Neuronal stem cell (in vitro differentiated cells): ENCODE measurements at regions not wholly inside any gene's neighbourhood (a gene's known extent, or its start where the extent isn't known, plus 50 kb on each side); places are given as distances from the start of the nearest gene placed in this dataset.

Source experiments
- DNase-seq: peaks from one replicate; pipeline ENCODE4 v3.0.0-alpha.2; 2013; ENCODE audit warnings: low spot score
- H2AFZ ChIP-seq: one replicate; pipeline ENCODE4 v1.6.1; 2013; ENCODE audit warnings: mild to moderate bottlenecking, low read length, inconsistent platforms
- H2AK5ac ChIP-seq: 2 replicates; pipeline ENCODE4 v1.6.1; 2013; ENCODE audit warnings: low read depth, mild to moderate bottlenecking, inconsistent platforms, low read length, moderate library complexity, mixed read lengths
- H2BK120ac ChIP-seq: 2 replicates; pipeline ENCODE4 v1.6.1; 2013; ENCODE audit warnings: low read depth, mild to moderate bottlenecking, inconsistent platforms, low read length, moderate library complexity, mixed read lengths
- H2BK12ac ChIP-seq: one replicate; pipeline ENCODE4 v1.6.1; 2013; ENCODE audit warnings: low read length, inconsistent platforms
- H2BK15ac ChIP-seq: 2 replicates; pipeline ENCODE4 v1.6.1; 2013; ENCODE audit warnings: mild to moderate bottlenecking, low read length, inconsistent platforms, mixed read lengths
- H2BK5ac ChIP-seq: one replicate; pipeline ENCODE4 v1.6.1; 2013; ENCODE audit warnings: inconsistent platforms, mild to moderate bottlenecking, low read length, moderate library complexity
- H3K14ac ChIP-seq: one replicate; pipeline ENCODE4 v1.6.1; 2013; ENCODE audit warnings: low read length, inconsistent platforms
- H3K18ac ChIP-seq: 2 replicates; pipeline ENCODE4 v1.6.1; 2013; ENCODE audit warnings: low read length, inconsistent platforms
- H3K23ac ChIP-seq: 2 replicates; pipeline ENCODE4 v1.6.1; 2013; ENCODE audit warnings: low read depth, mild to moderate bottlenecking, mixed read lengths, low read length, inconsistent platforms; ENCODE audit not compliant: poor library complexity
- H3K27ac ChIP-seq: replicated peaks from 3 replicates; pipeline ENCODE4 v1.5.1; 2013; ENCODE audit warnings: low read length, inconsistent platforms
- H3K27me3 ChIP-seq, 3 experiments: 2 replicates each; pipeline ENCODE4 v1.6.1; 2013; ENCODE audit warnings: low read length in 3 of 3, mild to moderate bottlenecking in 2 of 3, inconsistent platforms in 1 of 3, low read depth in 1 of 3, mixed read lengths in 1 of 3, moderate library complexity in 1 of 3; ENCODE audit not compliant: control insufficient read depth in 3 of 3, insufficient read depth in 3 of 3
- H3K36me3 ChIP-seq, 2 donors: replicated peaks in 1 of 2; 2 replicates each; pipeline ENCODE4 v1.6.1; 2013; ENCODE audit warnings: low read length in 2 of 2; ENCODE audit not compliant: control insufficient read depth in 2 of 2, insufficient read depth in 2 of 2
- H3K4ac ChIP-seq: 2 replicates; pipeline ENCODE4 v1.6.1; 2013; ENCODE audit warnings: inconsistent platforms, mild to moderate bottlenecking, low read length, moderate library complexity
- H3K4me1 ChIP-seq, 2 donors: 1 replicate in 1 of 2; 2 replicates in 1 of 2; pipeline ENCODE4 v1.6.1; 2013; ENCODE audit warnings: low read length in 2 of 2, low read depth in 1 of 2; ENCODE audit not compliant: control insufficient read depth in 2 of 2, insufficient read depth in 1 of 2
- H3K4me2 ChIP-seq: one replicate; pipeline ENCODE4 v1.6.1; 2013; ENCODE audit warnings: mild to moderate bottlenecking, low read length, inconsistent platforms; ENCODE audit not compliant: insufficient read depth, poor library complexity, severe bottlenecking
- H3K4me3 ChIP-seq, 2 donors: 2 replicates each; pipeline ENCODE4 v1.5.1; 2013; ENCODE audit warnings: low read length in 2 of 2, mild to moderate bottlenecking in 2 of 2, inconsistent platforms in 1 of 2, moderate library complexity in 1 of 2
- H3K79me1 ChIP-seq: one replicate; pipeline ENCODE4 v1.6.1; 2013; ENCODE audit warnings: low read depth, mild to moderate bottlenecking, inconsistent platforms, low read length, moderate library complexity
- H3K9ac ChIP-seq: one replicate; pipeline ENCODE4 v1.6.1; 2013; ENCODE audit warnings: mild to moderate bottlenecking, low read depth, low read length, inconsistent platforms; ENCODE audit not compliant: poor library complexity
- H3K9me3 ChIP-seq, 2 donors: replicated peaks in 1 of 2; 2 replicates each; pipeline versions ENCODE3 to v1.6.1; 2013; ENCODE audit warnings: low read length in 2 of 2, mild to moderate bottlenecking in 2 of 2, inconsistent platforms in 1 of 2, low read depth in 1 of 2, mixed read lengths in 1 of 2, moderate library complexity in 1 of 2; ENCODE audit not compliant: control insufficient read depth in 2 of 2, insufficient read depth in 1 of 2
- H4K8ac ChIP-seq: one replicate; pipeline ENCODE4 v1.6.1; 2013; ENCODE audit warnings: low read depth, mild to moderate bottlenecking, inconsistent platforms, low read length, moderate library complexity
- H4K91ac ChIP-seq: one replicate; pipeline ENCODE4 v1.6.1; 2013; ENCODE audit warnings: low read length, low read depth, mild to moderate bottlenecking, inconsistent platforms; ENCODE audit not compliant: poor library complexity
- WGBS, 2 donors: extraction: QIAGEN DNeasy Blood & Tissue Kit; methylation state at CpG; one replicate each; pipeline ENCODE4 v1.1.7; 2013; ENCODE audit warnings: missing lambda C conversion rate in 2 of 2, mixed read lengths in 1 of 2; ENCODE audit not compliant: insufficient read length in 2 of 2, insufficient replicate concordance in 1 of 2; ENCODE audit errors: extremely low coverage in 2 of 2; 5-methylcytosine and 5-hydroxymethylcytosine counted together

- Histone ChIP-seq H3K4me3 (no peak overlapping the region), H4K91ac (no peak overlapping the region), H3K36me3 (no peaks in the 10 kb centered on the region), H3K4me1 (no peaks in the 10 kb centered on the region), H2AK5ac (no peak overlapping the region), H2BK15ac (no peak overlapping the region), H3K23ac (no peak overlapping the region), H3K14ac (no peak overlapping the region), H2BK120ac (no peak overlapping the region), H2BK12ac (no peak overlapping the region), H3K79me1 (no peaks in the 10 kb centered on the region), H3K18ac (no peak overlapping the region), H3K4me2 (no peak overlapping the region), H3K9me3 (no peaks in the 10 kb centered on the region), H3K9ac (no peak overlapping the region), H4K8ac (no peak overlapping the region), H3K27ac (no peak overlapping the region), H3K27me3 (no peaks in the 10 kb centered on the region), H2BK5ac (no peak overlapping the region), H2AFZ (no peak overlapping the region), H3K4ac (no peak overlapping the region)
- no peak for DNase-seq
These were observed 880.4 kb downstream of the PCDH18 start for GRCh38 chr4:136651932-136652331.

- Histone ChIP-seq H4K8ac (no peak overlapping the region), H3K9ac (no peak overlapping the region), H3K4me3 (no peak overlapping the region), H3K23ac (no peak overlapping the region), H3K4me2 (no peak overlapping the region), H3K14ac (no peak overlapping the region), H3K27me3 (no peaks in the 10 kb centered on the region), H3K4me1 (no peaks in the 10 kb centered on the region), H3K27ac (no peak overlapping the region), H4K91ac (no peak overlapping the region), H2BK120ac (no peak overlapping the region), H2AK5ac (no peak overlapping the region), H2AFZ (no peak overlapping the region), H2BK15ac (no peak overlapping the region), H3K79me1 (no peaks in the 10 kb centered on the region), H3K4ac (no peak overlapping the region), H2BK5ac (no peak overlapping the region), H3K36me3 (no peaks in the 10 kb centered on the region), H3K9me3 (no peaks in the 10 kb centered on the region), H3K18ac (no peak overlapping the region), H2BK12ac (no peak overlapping the region)
- WGBS, 2 donors: no CpG with 5 or more reads among the region's 1 CpG
- DNase-seq: no peak
These were observed 881.0 kb downstream of the PCDH18 start for GRCh38 chr4:136651278-136651667.

- H2AK5ac ChIP-seq: no peak overlapping the region
- H3K9me3 ChIP-seq: no peaks in the 10 kb centered on the region
- H3K27ac ChIP-seq: no peak overlapping the region
- H3K18ac ChIP-seq: no peak overlapping the region
- H3K4me1 ChIP-seq: no peaks in the 10 kb centered on the region
- H3K36me3 ChIP-seq: no peaks in the 10 kb centered on the region
- H3K14ac ChIP-seq: no peak overlapping the region
- H3K4me2 ChIP-seq: no peak overlapping the region
- H4K8ac ChIP-seq: no peak overlapping the region
- H2BK15ac ChIP-seq: no peak overlapping the region
- no peak overlapping the region for H3K4ac ChIP-seq
- no peak overlapping the region for H2BK120ac ChIP-seq
- no peak overlapping the region for H3K23ac ChIP-seq
- H3K4me3 ChIP-seq: no peak overlapping the region
- no peak overlapping the region for H2BK12ac ChIP-seq
- H2BK5ac ChIP-seq: no peak overlapping the region
- DNase-seq: no peak
- no peak overlapping the region for H4K91ac ChIP-seq
- no peaks in the 10 kb centered on the region for H3K79me1 ChIP-seq
- no peak overlapping the region for H2AFZ ChIP-seq
- no CpG with 5 or more reads among the region's 5 CpGs for WGBS, 2 donors
- H3K27me3 ChIP-seq: no peaks in the 10 kb centered on the region
- no peak overlapping the region for H3K9ac ChIP-seq
These were observed 881.6 kb downstream of the PCDH18 start for GRCh38 chr4:136650541-136651277.

GRCh38 chr4:136644279-136644678 is 888.0 kb downstream of the PCDH18 start:
- Histone ChIP-seq H3K27ac (no peak overlapping the region), H3K27me3 (no peaks in the 10 kb centered on the region), H3K14ac (no peak overlapping the region)

More at GRCh38 chr4:136644279-136644678, 888.0 kb downstream of the PCDH18 start:
- no peak overlapping the region for H3K23ac ChIP-seq
- no peak overlapping the region for H3K9ac ChIP-seq
- peaks cover 0 to 2% of the 10 kb centered on the region in 2 donors for H3K4me1 ChIP-seq
- H3K4me2 ChIP-seq: no peak overlapping the region
- no peaks in the 10 kb centered on the region for H3K9me3 ChIP-seq
- no peak overlapping the region for H2AFZ ChIP-seq
- no peak overlapping the region for H2BK120ac ChIP-seq
- H2AK5ac ChIP-seq: no peak overlapping the region
- no peak overlapping the region for H3K18ac ChIP-seq
- no peak overlapping the region for H3K4me3 ChIP-seq
- no peak overlapping the region for H2BK5ac ChIP-seq
- no peak overlapping the region for H2BK15ac ChIP-seq
- no peak overlapping the region for H4K8ac ChIP-seq
- DNase-seq: no peak
- H4K91ac ChIP-seq: no peak overlapping the region
- no peak overlapping the region for H2BK12ac ChIP-seq
- H3K4ac ChIP-seq: no peak overlapping the region
- no peaks in the 10 kb centered on the region for H3K36me3 ChIP-seq
- H3K79me1 ChIP-seq: no peaks in the 10 kb centered on the region
